ENCODE measurements at regions not wholly inside any gene's neighbourhood (a gene's known extent, or its start where the extent isn't known, plus 50 kb on each side); places are given as distances from the start of the nearest gene placed in this dataset.

GRCh38 chr12:65695113-65695865 lies 129.0 kb upstream of the HMGA2 start:
- TF ChIP-seq POLR2A (IDR thresholded peaks at IDR 0.05), result no peak
- no peak for TF ChIP-seq CTCF (IDR thresholded peaks at IDR 0.05)
- peak; percentile 50 to 81 (median 78) for DNase-seq
- H3K27ac ChIP-seq, result no peak overlapping the region
- H3K4me3 ChIP-seq, result no peak overlapping the region
- ATAC-seq, result peak; percentile 71
- peaks cover 8% of the 10 kb centered on the region for H3K4me1 ChIP-seq
- 17 to 23% methylated on average over 4 of the region's 4 CpGs for WGBS, 2 donors
- H3K9me3 ChIP-seq, result no peaks in the 10 kb centered on the region
- intact Hi-C loops (cut with DNase I), result no loop called here
- no peaks in the 10 kb centered on the region for H3K27me3 ChIP-seq
- no peaks in the 10 kb centered on the region for H3K36me3 ChIP-seq (replicated peaks in 1 of 2; ENCODE audit: insufficient read depth in 1 of 2, low read depth in 2 of 2)

DNA sequence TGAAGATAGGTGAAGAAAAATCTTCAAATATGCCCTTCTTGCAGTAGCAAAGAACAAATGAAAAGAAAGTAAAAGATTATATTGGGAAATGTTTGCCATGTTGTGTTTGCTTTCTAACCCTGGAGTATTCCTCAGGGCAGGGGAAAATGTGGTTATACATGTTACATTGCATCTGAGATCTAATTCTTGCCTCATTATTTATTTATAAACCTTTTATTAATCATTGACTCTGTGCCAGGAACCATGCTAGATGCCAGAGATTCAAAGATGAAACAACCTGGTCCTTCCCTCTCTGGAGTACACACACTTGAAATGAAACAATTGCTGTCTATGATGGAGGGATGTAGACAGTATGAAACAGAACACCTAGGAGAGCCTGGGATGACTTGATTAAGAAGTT lies 128.1 kb upstream of the HMGA2 start:
- no peaks in the 10 kb centered on the region for H3K9me3 ChIP-seq
- no peak for TF ChIP-seq CTCF (IDR thresholded peaks at IDR 0.05)
- TF ChIP-seq POLR2A (IDR thresholded peaks at IDR 0.05), result no peak
- intact Hi-C loops (cut with DNase I), result no loop called here
- peaks cover 8% of the 10 kb centered on the region for H3K4me1 ChIP-seq
- no peaks in the 10 kb centered on the region for H3K36me3 ChIP-seq (replicated peaks in 1 of 2; ENCODE audit: insufficient read depth in 1 of 2, low read depth in 2 of 2)
- ATAC-seq (no peak), DNase-seq (no peak)
- no peak overlapping the region for H3K27ac ChIP-seq
- no peak overlapping the region for H3K4me3 ChIP-seq
- H3K27me3 ChIP-seq, result no peaks in the 10 kb centered on the region

DNA sequence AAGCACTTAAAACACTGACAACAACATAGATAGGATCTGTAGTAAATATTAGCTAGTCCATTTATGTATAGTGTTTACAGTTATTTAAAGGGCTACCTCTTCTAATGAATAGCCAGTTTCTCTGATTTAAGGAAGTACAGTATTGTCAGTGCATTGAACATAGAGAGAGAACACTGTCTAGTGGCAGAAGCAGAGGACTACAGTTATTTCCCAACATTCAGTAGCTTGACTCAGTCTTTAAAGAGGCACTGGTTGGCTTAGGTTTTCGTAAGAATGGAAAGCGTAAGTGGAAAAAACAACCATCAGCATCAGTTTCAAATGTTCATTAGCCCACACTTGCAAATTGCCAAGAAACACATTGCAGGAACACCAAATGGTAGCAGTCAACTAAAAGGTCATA lies 125.0 kb upstream of the HMGA2 start:
- no peaks in the 10 kb centered on the region for H3K36me3 ChIP-seq (replicated peaks in 1 of 2; ENCODE audit: insufficient read depth in 1 of 2, low read depth in 2 of 2)
- ATAC-seq, result no peak
- peaks cover 8% of the 10 kb centered on the region for H3K4me1 ChIP-seq
- no peak overlapping the region for H3K27ac ChIP-seq
- intact Hi-C loops (cut with DNase I), result no loop called here
- WGBS, 2 donors, result 83 to 88% methylated on average over 2 of the region's 2 CpGs
- H3K9me3 ChIP-seq, result no peaks in the 10 kb centered on the region
- no peak for TF ChIP-seq POLR2A (IDR thresholded peaks at IDR 0.05)
- peak in 1 of 7 experiments; percentile 12 for TF ChIP-seq CTCF (IDR thresholded peaks at IDR 0.05)
- no peaks in the 10 kb centered on the region for H3K27me3 ChIP-seq
- DNase-seq, result no peak
- no peak overlapping the region for H3K4me3 ChIP-seq

GRCh38 chr12:65703176-65703575 lies 121.1 kb upstream of the HMGA2 start:
- DNase-seq, result no peak
- Histone ChIP-seq H3K4me1 (no peaks in the 10 kb centered on the region), H3K4me3 (no peak overlapping the region), H3K27ac (no peak overlapping the region), H3K9me3 (peaks cover 0 to 12% (median 0%) of the 10 kb centered on the region in 3 donors), H3K36me3 (replicated peaks in 1 of 2; ENCODE audit: insufficient read depth in 1 of 2, low read depth in 2 of 2) (no peaks in the 10 kb centered on the region), H3K27me3 (no peaks in the 10 kb centered on the region)
- WGBS, 2 donors, result 86 to 92% methylated on average over 5 of the region's 5 CpGs
- TF ChIP-seq CTCF (IDR thresholded peaks at IDR 0.05) (no peak), POLR2A (IDR thresholded peaks at IDR 0.05) (no peak)
- no peak for ATAC-seq
- intact Hi-C loops (cut with DNase I), result no loop called here

GRCh38 chr12:65705380-65705876 lies 118.9 kb upstream of the HMGA2 start:
- 88 to 93% methylated on average over 2 of the region's 2 CpGs for WGBS, 2 donors
- H3K9me3 ChIP-seq, result peaks cover 0 to 12% (median 0%) of the 10 kb centered on the region in 3 donors
- no peaks in the 10 kb centered on the region for H3K27me3 ChIP-seq
- H3K4me3 ChIP-seq, result no peak overlapping the region
- intact Hi-C loops (cut with DNase I), result no loop called here
- DNase-seq, result no peak
- no peaks in the 10 kb centered on the region for H3K36me3 ChIP-seq (replicated peaks in 1 of 2; ENCODE audit: insufficient read depth in 1 of 2, low read depth in 2 of 2)
- no peak for ATAC-seq
- TF ChIP-seq POLR2A (IDR thresholded peaks at IDR 0.05) (no peak), CTCF (IDR thresholded peaks at IDR 0.05) (no peak)
- H3K27ac ChIP-seq, result no peak overlapping the region
- no peaks in the 10 kb centered on the region for H3K4me1 ChIP-seq

Data from body of pancreas (tissue), 4 donors.